ENCODE measurements at regions not wholly inside any gene's neighbourhood (a gene's known extent, or its start where the extent isn't known, plus 50 kb on each side); places are given as distances from the start of the nearest gene placed in this dataset.

DNA sequence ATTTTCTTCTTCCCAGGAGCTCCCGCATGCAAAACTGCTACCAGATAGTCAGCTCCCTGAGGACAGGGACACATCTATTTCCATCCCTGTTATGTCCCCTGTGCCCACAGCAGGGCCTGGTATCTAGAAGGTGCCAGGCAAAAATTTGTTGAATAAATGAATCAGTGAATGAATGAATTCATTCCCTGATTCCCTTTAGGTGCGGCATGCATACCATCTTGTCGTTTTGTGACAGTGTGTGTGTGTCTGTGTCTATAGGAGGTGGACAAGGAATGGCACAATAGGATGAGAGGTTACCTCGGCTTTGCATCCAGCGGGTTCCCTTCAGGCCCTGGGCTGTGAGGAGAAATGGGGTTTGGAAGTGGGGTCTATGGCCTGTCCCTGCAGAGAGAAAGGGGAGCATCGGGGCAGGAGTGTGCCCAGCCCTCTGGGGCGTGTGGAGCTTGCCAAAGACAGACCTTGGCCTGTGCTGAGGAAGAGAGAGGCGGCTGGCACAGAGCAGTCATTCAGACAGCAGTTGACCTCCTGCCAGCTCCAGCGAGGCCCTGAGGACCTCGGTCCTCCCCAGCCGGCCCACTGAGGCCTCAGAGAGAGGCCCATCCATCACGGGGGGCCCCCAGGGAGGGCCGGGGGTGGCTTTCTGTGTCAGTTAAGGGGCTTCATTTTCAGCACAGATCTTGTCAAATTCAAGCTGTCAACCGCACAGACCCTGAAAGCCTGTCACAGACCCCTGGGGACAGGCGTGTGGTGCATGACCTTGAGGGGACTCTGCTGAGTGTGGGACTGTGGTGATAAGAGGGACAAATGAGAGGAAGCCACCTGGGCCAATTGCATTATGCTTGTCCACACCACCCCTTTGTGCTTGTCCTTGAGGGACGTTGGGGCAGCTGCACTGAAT lies 125.9 kb upstream of the CXCR4 start:
- H3K4me1 Mint-ChIP-seq, result peaks cover 81% of the 10 kb centered on the region
- H3K36me3 Mint-ChIP-seq, result peaks cover 4% of the 10 kb centered on the region
- H3K4me3 Mint-ChIP-seq, result no peak overlapping the region
- peak overlapping the region; percentile 100 for H3K27ac Mint-ChIP-seq
- no peaks in the 10 kb centered on the region for H3K9me3 Mint-ChIP-seq
- no peaks in the 10 kb centered on the region for H3K27me3 Mint-ChIP-seq
- ATAC-seq, result no peak

DNA sequence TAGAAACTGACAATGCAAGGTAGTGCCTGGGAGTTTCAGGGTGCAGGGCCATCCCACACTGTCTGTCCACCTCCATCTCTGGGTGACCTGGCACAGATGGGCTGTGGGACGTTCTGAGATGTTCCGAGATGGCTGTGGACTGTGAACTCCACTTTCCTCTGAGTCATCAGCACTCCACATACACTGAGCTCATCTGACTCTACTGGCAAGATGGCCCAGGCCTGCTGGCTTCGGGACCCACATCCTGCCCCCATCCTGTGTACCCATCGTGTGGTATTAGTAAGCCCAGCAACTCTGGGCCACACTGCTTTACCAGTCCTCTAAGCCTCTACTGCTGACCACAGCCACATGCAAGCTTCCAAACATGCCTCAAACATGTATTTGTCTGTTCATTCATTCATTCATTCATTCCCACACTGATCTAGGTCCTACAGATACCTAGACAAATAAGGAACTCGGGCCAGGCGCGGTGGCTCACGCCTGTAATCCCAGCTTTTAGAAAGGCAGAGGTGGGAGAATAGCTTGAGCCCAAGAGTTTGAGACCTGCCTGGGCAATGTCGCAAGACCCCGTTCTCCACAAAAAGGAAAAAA lies 124.8 kb upstream of the CXCR4 start:
- ATAC-seq, result no peak
- Mint-ChIP-seq H3K27ac (peak overlapping the region; percentile 100), H3K4me1 (peaks cover 79% of the 10 kb centered on the region), H3K27me3 (no peaks in the 10 kb centered on the region), H3K4me3 (no peak overlapping the region), H3K36me3 (peaks cover 4% of the 10 kb centered on the region), H3K9me3 (no peaks in the 10 kb centered on the region)

DNA sequence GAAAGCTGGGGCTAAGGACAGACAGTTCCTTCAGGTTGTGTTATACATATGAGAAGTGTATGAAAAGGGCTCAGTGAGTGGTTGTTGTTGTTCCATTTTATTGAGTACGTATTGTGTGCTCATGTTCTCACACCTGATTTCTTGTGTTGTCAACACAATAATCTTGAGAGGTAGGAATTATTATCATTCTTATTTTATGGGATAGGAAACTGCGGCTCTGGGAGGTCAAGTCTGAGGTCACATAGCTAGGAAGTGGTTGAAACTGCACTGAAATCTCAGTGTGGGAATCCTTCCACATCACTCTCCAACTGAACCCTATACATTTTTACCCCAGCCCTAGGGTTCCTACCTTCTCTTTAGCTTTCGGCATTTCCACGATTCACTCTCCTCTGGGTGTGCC lies 124.2 kb upstream of the CXCR4 start:
- Mint-ChIP-seq H3K9me3 (no peaks in the 10 kb centered on the region), H3K36me3 (peaks cover 4% of the 10 kb centered on the region), H3K27me3 (no peaks in the 10 kb centered on the region), H3K27ac (peak overlapping the region; percentile 100), H3K4me3 (no peak overlapping the region), H3K4me1 (peaks cover 77% of the 10 kb centered on the region)
- no peak for ATAC-seq

DNA sequence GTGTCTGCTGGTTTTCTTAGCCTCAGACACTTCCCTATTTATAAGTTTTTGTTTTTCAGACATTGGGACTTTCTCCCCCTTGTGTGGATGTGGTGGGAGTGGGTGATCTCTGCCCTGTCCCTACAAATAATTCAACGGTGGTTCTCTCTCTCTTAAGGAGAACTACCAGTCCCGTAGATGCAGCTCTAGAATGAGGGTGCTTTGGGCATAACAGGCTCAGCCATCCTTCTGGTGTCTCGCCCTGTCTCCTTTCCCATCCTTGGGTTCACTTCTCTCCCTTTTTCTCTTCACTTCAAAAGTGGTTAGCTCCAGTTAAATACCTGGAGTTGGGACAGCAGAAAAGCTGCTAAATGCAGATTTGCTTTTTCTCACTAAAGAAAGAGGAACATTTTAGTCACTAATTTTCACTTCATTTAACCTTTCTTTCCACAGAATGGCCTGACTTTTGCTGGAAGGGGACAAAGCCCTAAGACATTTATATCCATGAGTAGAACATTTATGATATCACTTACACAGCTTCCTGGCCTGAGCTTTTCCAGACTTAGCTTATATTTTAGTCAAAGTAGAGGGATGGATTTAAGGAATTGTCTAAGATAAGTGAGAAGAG lies 121.2 kb upstream of the CXCR4 start:
- H3K27me3 Mint-ChIP-seq, result no peaks in the 10 kb centered on the region
- peak overlapping the region; percentile 100 for H3K27ac Mint-ChIP-seq
- peaks cover 81% of the 10 kb centered on the region for H3K4me1 Mint-ChIP-seq
- peaks cover 4% of the 10 kb centered on the region for H3K36me3 Mint-ChIP-seq
- peak; percentile 87 for ATAC-seq
- H3K4me3 Mint-ChIP-seq, result peak overlapping the region; percentile 62
- no peaks in the 10 kb centered on the region for H3K9me3 Mint-ChIP-seq

DNA sequence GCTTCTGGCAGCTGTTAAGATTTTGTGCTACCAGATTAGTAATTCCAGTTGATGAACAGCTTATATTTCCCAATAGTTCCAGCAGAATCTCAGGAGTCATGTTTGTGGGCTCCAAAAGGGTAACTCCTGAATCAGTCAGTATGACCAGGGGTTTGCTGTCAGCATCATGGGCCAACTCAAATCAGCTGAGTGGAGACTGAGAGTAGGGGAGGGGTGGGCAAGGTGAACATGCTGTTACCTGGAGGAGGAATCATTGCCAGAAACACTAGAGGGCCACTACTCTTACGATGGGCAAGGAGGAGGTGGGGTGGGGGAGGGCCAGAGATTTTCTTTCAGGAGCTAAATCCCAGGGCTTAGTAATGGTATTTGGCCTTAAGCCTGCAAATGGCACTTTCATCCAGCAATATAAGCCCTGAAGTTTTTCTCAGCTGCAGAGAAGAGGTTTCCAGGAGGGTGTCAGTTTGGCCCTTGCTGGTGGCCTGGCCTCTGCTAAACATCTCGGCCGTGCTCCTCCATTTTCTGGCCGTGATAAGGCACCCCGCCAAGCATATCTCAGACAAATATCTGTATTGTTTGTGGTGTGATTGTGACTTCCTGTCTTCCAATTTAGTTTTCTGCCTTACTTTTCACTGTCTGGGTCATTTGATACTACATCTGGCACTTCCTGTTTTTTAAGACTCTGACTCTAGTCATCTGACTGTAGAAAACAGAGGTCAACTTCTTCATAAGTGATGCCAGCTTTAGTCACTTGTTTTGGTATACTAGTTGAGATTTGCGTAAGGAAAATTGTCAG lies 120.5 kb upstream of the CXCR4 start:
- Mint-ChIP-seq H3K36me3 (peaks cover 4% of the 10 kb centered on the region), H3K4me1 (peaks cover 78% of the 10 kb centered on the region), H3K9me3 (no peaks in the 10 kb centered on the region), H3K4me3 (peak overlapping the region; percentile 32), H3K27ac (peak overlapping the region; percentile 100), H3K27me3 (no peaks in the 10 kb centered on the region)
- ATAC-seq, result peak; percentile 93

DNA sequence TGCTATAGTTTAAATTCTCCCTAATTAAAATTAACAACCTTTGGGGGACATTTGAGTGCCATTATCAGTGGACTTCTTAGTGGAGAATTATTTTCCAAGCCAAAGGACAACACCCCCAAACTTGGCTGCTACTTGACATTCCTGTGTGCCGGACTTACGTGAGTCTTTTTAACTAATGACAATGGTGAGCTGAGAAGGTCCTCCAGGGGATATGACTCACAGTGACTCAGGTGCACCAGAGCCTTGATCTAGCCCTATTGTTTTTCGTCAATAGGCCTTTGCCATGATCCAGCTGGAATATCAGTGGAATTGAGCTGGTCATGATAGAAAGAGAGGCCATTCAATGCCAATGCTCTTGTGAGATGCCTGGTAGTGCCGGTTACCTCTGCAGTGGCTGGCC lies 118.1 kb upstream of the CXCR4 start:
- Mint-ChIP-seq H3K27me3 (no peaks in the 10 kb centered on the region), H3K9me3 (no peaks in the 10 kb centered on the region), H3K4me1 (peaks cover 78% of the 10 kb centered on the region), H3K27ac (peak overlapping the region; percentile 100), H3K4me3 (no peak overlapping the region), H3K36me3 (no peaks in the 10 kb centered on the region)
- no peak for ATAC-seq

DNA sequence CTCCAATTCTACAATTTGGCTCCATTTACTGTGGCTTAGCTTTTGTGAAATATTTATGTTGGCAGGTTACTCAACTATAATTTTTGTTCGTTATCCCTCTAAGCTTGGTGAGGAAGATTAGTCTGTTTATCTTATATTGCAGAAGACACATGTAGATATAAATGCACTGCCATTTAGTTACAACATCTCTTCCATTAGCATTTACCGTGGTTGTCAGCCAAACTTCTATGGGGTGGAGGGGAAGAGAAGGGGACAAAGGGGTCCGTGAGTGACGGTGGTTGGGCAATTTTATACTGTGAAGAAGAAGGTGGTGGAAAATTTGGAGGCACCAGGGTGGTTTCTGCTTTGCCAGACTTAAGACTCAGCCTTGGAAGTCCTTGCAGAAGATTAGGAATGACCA lies 117.6 kb upstream of the CXCR4 start:
- no peaks in the 10 kb centered on the region for H3K27me3 Mint-ChIP-seq
- H3K36me3 Mint-ChIP-seq, result no peaks in the 10 kb centered on the region
- no peak for ATAC-seq
- H3K27ac Mint-ChIP-seq, result peak overlapping the region; percentile 100
- H3K4me3 Mint-ChIP-seq, result no peak overlapping the region
- peaks cover 78% of the 10 kb centered on the region for H3K4me1 Mint-ChIP-seq
- H3K9me3 Mint-ChIP-seq, result no peaks in the 10 kb centered on the region

DNA sequence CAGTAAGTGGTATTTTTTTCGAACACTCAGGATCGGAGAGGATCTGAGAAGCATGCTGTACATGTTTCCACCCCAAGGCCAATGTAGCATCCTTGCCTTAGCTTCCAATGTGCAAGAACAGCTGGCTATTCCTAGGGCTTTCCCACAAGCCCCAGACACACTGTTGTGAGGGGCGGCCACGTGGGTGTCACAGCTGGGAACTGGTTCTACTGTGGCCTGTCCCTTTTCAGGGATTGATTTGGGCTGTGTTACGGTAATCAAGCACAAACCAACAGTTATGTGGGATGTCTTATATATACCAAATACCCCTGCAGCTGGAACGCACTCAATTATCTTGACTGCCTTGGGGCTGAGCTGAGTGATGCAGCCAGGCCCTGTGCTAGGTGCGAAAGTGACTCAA lies 116.3 kb upstream of the CXCR4 start:
- no peaks in the 10 kb centered on the region for H3K36me3 Mint-ChIP-seq
- H3K4me1 Mint-ChIP-seq, result peaks cover 67% of the 10 kb centered on the region
- no peaks in the 10 kb centered on the region for H3K27me3 Mint-ChIP-seq
- H3K9me3 Mint-ChIP-seq, result peaks cover 2% of the 10 kb centered on the region
- ATAC-seq, result no peak
- H3K4me3 Mint-ChIP-seq, result no peak overlapping the region
- peak overlapping the region; percentile 100 for H3K27ac Mint-ChIP-seq

DNA sequence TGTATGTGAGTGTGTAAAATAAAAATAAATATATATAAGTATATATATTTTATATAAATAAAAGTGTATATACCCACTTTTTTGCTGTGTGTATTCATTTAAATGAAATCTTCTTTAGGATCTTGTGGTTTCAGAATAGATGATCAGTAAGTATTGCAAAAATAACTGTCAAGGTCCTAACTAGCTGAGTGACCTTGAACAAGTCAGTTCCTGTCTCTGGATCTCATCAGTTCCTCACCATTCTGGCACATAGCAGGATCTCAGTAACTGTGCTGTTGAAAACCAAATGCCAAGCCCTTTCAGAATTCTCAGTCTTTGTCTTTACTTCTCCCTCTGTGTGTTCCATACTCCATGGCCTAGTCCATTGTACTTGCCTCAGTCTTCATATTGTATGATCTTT lies 115.3 kb upstream of the CXCR4 start:
- Mint-ChIP-seq H3K27me3 (no peaks in the 10 kb centered on the region), H3K27ac (peak overlapping the region; percentile 100), H3K4me3 (no peak overlapping the region), H3K36me3 (no peaks in the 10 kb centered on the region), H3K4me1 (peaks cover 60% of the 10 kb centered on the region), H3K9me3 (peaks cover 7% of the 10 kb centered on the region)
- ATAC-seq, result no peak

DNA sequence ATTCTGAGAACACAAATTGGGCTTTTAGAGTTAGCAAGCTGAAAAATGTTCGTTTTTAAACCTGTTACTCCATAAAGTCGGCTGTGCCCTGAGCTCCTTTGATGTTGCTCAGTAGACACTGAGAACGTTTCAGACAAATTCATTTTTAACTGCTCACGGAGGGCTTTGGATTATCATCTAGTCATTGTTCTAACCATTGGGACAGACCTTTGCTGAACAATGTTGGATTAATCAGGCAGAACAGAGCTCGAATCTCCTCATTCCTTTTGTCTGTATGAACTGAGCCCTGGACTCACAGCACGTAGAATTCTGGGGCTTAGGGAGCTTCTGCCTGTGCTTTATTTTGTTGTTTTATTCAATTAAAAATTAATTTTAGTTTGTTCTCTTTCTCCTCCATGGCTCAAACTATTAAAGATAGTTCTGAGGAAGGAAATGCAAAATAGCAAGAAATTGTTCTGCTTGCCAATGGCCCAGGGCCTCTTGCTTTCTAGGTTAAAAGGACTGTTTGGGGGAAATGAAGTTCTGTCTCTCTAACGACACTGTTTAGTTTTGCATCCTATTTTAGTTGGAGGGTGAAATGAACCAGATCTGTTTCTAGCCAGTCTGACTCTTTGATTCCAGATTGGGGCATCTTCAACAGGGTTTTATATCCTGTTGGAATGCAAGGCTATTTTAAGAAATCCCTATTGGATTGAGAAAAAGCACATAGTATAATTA lies 114.7 kb upstream of the CXCR4 start:
- Mint-ChIP-seq H3K4me3 (no peak overlapping the region), H3K4me1 (peaks cover 60% of the 10 kb centered on the region), H3K27ac (peak overlapping the region; percentile 100), H3K27me3 (no peaks in the 10 kb centered on the region), H3K36me3 (no peaks in the 10 kb centered on the region), H3K9me3 (peaks cover 10% of the 10 kb centered on the region)
- ATAC-seq, result peak; percentile 67

DNA sequence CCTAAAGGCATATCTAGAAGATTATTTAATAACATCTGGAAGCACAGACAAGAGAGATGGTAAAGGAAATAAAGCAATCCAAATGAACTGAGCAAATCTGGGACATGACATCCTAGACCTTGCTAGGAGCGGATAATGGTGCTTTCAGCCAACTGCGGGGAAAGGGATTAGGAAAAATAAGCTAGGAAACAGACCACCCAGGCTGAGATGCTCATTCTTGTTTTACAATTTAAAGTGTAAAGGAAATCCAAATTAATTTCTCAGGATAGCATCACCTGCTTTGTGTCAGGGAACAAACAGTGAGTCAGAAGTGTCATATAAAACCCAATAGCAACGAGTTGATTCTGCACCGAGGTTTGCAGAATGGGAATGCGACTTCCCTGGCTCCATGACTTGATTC lies 112.5 kb upstream of the CXCR4 start:
- Mint-ChIP-seq H3K36me3 (no peaks in the 10 kb centered on the region), H3K9me3 (peaks cover 10% of the 10 kb centered on the region), H3K4me1 (peaks cover 63% of the 10 kb centered on the region), H3K4me3 (no peak overlapping the region), H3K27me3 (no peaks in the 10 kb centered on the region), H3K27ac (peak overlapping the region; percentile 100)
- no peak for ATAC-seq

DNA sequence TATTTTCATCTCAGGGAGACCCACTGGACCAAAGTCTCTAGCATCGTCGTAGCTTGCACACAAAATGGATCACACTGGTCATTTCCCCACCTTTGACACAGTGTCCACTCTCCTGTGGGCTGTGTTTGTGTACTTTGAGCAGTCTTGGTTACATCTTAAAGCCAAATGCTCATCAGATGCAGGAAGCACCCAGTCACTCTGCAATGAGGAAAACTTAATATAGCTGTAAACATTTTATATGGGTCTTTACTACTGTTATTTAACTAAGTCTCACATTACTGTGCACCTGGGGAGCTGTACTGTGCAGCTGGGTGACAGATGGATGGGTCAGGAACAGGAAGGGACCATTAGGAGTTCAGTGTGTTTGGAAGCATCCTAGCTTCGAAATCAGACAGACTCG lies 109.0 kb upstream of the CXCR4 start:
- Mint-ChIP-seq H3K9me3 (peaks cover 10% of the 10 kb centered on the region), H3K27ac (peak overlapping the region; percentile 91)

DNA sequence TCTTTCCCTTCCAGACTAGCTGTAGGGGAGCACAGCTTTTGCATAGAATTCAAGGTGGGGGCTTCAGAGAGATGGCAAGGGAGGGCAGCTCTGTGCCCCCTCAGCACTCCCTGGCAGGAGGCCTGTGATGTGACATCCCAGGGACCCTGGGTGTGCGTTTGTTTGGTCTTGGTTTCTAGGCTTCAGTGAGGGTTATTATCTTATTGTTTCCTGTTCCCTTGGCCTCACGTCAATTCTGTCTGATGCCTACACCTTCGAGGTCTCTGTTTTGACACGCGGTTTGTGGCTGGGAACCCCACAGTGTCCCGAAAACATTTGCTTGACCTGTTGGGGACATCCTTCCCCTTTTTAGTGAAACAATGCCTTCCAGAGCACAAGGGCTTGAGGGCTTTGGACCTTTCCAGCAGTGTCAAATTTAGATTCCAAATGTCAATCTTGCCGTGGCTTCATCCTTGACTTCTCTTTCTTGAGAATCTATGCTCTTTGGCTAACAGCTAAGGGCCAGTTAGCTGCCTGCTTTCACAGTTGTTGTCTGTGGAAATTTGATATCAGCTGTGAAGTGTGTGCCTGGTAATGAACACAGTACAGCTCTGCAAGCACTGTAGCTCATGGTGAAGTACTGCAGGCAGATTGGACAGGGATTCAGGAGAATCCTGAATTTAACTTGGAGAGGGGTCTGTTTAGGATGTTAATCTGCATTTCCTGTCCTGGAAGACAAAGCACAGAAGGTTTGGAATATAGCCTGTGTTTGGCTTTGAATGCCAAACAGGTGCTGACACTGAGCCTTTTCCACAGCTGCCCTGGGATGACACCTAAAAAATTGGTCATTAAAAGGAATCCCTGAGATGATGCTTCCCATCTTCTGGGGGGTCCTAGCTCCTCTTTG lies 108.2 kb upstream of the CXCR4 start:
- ATAC-seq, result peak; percentile 97
- Mint-ChIP-seq H3K9me3 (peaks cover 10% of the 10 kb centered on the region), H3K27me3 (no peaks in the 10 kb centered on the region), H3K36me3 (no peaks in the 10 kb centered on the region), H3K27ac (peak overlapping the region; percentile 91), H3K4me3 (peak overlapping the region; percentile 15), H3K4me1 (peaks cover 57% of the 10 kb centered on the region)

More for the DNA sequence above, 109.0 kb upstream of the CXCR4 start:
- no peaks in the 10 kb centered on the region for H3K36me3 Mint-ChIP-seq
- no peak overlapping the region for H3K4me3 Mint-ChIP-seq
- H3K4me1 Mint-ChIP-seq, result peaks cover 60% of the 10 kb centered on the region
- no peak for ATAC-seq
- no peaks in the 10 kb centered on the region for H3K27me3 Mint-ChIP-seq

DNA sequence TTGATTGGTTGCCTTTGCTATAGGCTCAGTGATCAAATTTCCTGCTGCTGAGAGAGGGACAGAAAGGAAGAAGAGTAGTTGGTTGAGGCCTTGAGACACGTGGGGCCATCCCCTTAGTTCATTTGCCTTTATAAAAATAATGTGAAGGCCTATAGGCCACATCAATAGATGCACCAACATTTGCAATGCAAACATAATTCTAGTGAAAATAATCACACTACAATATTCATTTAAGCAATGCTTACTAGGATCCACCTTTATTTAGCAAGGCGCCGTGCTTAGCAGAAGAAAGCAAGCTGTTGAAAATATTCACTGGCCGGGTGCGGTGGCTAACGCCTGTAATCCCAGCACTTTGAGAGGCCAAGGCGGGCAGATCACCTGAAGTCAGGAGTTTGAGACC lies 105.3 kb upstream of the CXCR4 start:
- Mint-ChIP-seq H3K4me1 (peaks cover 65% of the 10 kb centered on the region), H3K36me3 (no peaks in the 10 kb centered on the region), H3K27me3 (no peaks in the 10 kb centered on the region), H3K9me3 (peaks cover 3% of the 10 kb centered on the region), H3K27ac (no peak overlapping the region), H3K4me3 (no peak overlapping the region)
- no peak for ATAC-seq

All from stimulated activated memory B cell treated with anti-CD40 and anti-IgM and Interleukin-4, amounts not matched to agents 10 μg/mL and 1 μg/mL and 100 μg/mL, for 72 hours (primary cell).